Ovary (tissue), 7 donors: ENCODE measurements at regions not wholly inside any gene's neighbourhood (a gene's known extent, or its start where the extent isn't known, plus 50 kb on each side); places are given as distances from the start of the nearest gene placed in this dataset.

Source experiments
- DNase-seq, 5 donors: peaks; one replicate each; pipeline ENCODE4 v3.0.0-alpha.2; 2019 to 2020
- H3K27ac ChIP-seq, 2 donors: fragments of 200-600 bp; one replicate each; pipeline versions ENCODE4 v1.5.1 to v1.8.0; 2019 to 2022
- H3K27me3 ChIP-seq: fragments of 200-600 bp; one replicate; pipeline ENCODE4 v1.8.0; 2022
- H3K36me3 ChIP-seq: fragments of 200-600 bp; sonication (generic); one replicate; pipeline ENCODE4 v1.5.1; 2019
- H3K4me1 ChIP-seq: one replicate; pipeline ENCODE4 v1.8.1; 2013; ENCODE audit warnings: mild to moderate bottlenecking, moderate library complexity; ENCODE audit not compliant: insufficient read depth
- H3K4me3 ChIP-seq: fragments of 200-600 bp; sonication (generic); one replicate; pipeline ENCODE4 v1.5.1; 2017
- H3K9me3 ChIP-seq, 2 donors: fragments of 200-600 bp in 1 of 2; sonication (generic) in 1 of 2; one replicate each; pipeline versions ENCODE4 v1.5.1 to v1.8.1; 2013 to 2019; ENCODE audit warnings: mild to moderate bottlenecking in 1 of 2, moderate library complexity in 1 of 2
- EP300 ChIP-seq: sonication (generic); formaldehyde crosslinking; IDR thresholded peaks from one replicate; pipeline ENCODE4 v1.6.1; 2017; ENCODE audit warnings: antibody characterized with exemption
- POLR2A ChIP-seq: fragments of 450-650 bp; IDR thresholded peaks from one replicate; pipeline ENCODE4 v1.6.1; 2017; ENCODE audit warnings: antibody characterized with exemption, mild to moderate bottlenecking, moderate library complexity
- WGBS, 3 donors: extraction: QIAGEN DNeasy Blood & Tissue Kit in 1 of 3; methylation state at CpG; one replicate each; pipeline versions ENCODE4 v1.1.5 to v1.1.7; 2013 to 2017; 5-methylcytosine and 5-hydroxymethylcytosine counted together
- intact Hi-C, 4 donors: fragments of 100-400 bp; cut with DNase I; formaldehyde crosslinking; loops; one replicate each; pipeline versions ENCODE4 v1.11.0 to v1.15.1; 2022 to 2023
- TF ChIP-seq, protein P1 (sequence below), 3 donors: fragments of 450-650 bp in 2 of 3; fragments of 200-600 bp in 1 of 3; IDR thresholded peaks; one replicate each; pipeline versions ENCODE4 v1.5.1 to v1.8.0; 2016 to 2022; ENCODE audit warnings: antibody characterized with exemption in 3 of 3, mild to moderate bottlenecking in 1 of 3
- donor health status: DM: no; HTN: no; CAD: no; lungs with moderate emphysema.
- donor health status: DM: no; HTN: no; CAD: no.
- donor health status: Bipolar disorder and iron deficiency.
- donor health status: DM: no; HTN: no; CAD: no.
- donor health status: DM: yes; HTN: yes; CAD: no.

DNA sequence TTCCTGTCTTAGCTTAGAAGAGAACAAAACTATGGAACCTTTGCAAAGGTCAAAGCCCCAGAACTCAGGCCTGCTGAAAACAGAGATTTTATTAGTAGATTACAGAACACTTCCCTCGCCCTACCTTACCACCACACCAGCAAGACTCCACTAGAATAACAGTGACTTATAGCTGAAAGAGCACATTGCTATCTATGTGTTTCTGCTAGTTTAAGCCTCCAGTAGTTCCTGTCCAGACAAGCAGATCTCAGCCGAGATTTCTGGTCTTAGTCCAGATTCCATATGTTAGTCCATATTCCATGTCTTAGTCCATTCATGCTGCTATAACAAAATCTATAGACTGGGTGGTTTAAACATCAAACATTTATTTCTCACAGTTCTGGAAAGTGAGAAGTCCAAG is 412.3 kb upstream of the ID4 start:
- no peaks in the 10 kb centered on the region for H3K9me3 ChIP-seq
- WGBS, 3 donors: 50 to 73% (median 64%) methylated on average over 2 of the region's 2 CpGs
- intact Hi-C loops: no loop called here
- no peaks in the 10 kb centered on the region for H3K36me3 ChIP-seq
- H3K4me1 ChIP-seq: no peaks in the 10 kb centered on the region
- DNase-seq: no peak
- no peaks in the 10 kb centered on the region for H3K27me3 ChIP-seq
- no peak for TF ChIP-seq POLR2A
- TF ChIP-seq EP300: no peak
- TF ChIP-seq, protein P1, sequence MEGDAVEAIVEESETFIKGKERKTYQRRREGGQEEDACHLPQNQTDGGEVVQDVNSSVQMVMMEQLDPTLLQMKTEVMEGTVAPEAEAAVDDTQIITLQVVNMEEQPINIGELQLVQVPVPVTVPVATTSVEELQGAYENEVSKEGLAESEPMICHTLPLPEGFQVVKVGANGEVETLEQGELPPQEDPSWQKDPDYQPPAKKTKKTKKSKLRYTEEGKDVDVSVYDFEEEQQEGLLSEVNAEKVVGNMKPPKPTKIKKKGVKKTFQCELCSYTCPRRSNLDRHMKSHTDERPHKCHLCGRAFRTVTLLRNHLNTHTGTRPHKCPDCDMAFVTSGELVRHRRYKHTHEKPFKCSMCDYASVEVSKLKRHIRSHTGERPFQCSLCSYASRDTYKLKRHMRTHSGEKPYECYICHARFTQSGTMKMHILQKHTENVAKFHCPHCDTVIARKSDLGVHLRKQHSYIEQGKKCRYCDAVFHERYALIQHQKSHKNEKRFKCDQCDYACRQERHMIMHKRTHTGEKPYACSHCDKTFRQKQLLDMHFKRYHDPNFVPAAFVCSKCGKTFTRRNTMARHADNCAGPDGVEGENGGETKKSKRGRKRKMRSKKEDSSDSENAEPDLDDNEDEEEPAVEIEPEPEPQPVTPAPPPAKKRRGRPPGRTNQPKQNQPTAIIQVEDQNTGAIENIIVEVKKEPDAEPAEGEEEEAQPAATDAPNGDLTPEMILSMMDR (IDR thresholded peaks at IDR 0.05): no peak
- no peak overlapping the region for H3K27ac ChIP-seq
- H3K4me3 ChIP-seq: no peak overlapping the region

DNA sequence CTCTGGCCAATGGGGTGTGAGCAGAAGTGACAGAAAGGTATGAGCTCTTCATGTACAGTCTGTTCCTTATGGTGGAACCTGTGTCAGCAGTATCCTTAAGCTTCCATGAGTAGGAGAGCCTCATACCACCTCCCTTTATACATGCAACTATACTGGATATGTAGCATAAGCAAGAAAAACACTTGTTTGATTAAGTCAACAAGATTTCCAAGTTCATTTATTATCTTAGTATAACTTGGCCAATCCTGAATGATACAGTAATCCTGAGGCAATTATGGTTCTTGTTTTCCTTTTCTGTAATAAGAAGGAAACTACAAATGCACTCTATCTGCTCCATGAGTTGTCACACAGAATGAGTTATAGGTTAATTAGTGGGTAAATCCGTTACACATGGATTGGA is 409.6 kb upstream of the ID4 start:
- Histone ChIP-seq H3K4me3 (no peak overlapping the region), H3K4me1 (no peaks in the 10 kb centered on the region), H3K27me3 (no peaks in the 10 kb centered on the region), H3K9me3 (no peaks in the 10 kb centered on the region), H3K36me3 (no peaks in the 10 kb centered on the region), H3K27ac (no peak overlapping the region)
- 40 to 57% (median 47%) methylated on average over 1 of the region's 1 CpG for WGBS, 3 donors
- intact Hi-C loops: no loop called here
- TF ChIP-seq, protein P1 (IDR thresholded peaks at IDR 0.05): no peak
- TF ChIP-seq EP300 (no peak), POLR2A (no peak)
- DNase-seq: no peak

DNA sequence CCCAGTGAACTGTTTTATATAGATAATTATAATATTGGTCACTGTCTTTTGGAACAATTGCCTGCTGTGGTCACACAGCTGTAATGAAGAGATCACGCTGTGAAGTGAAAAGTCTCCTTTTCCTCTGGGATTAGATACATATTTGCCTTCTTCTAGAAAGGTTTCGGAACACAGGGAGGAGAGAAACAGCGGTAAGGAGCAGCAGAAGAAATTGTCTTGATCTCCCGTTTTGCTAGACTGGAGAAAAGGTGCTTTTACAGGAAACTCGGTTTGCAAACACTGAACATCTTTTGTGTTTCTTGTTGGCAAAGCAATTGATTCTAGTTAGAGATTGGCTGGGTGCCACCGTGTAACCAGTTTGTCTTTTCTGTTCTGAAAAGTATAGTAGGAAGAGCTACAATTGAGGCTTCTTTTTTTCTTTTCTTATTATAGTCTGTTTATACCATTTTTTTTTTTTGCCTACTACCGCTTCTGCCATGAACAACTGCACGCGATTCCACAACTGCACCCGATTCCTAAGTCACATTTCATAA is 404.1 kb upstream of the ID4 start:
- Histone ChIP-seq H3K27ac (no peak overlapping the region), H3K36me3 (no peaks in the 10 kb centered on the region), H3K27me3 (no peaks in the 10 kb centered on the region), H3K4me3 (no peak overlapping the region), H3K9me3 (no peaks in the 10 kb centered on the region), H3K4me1 (no peaks in the 10 kb centered on the region)
- intact Hi-C loops: no loop called here
- WGBS, 3 donors: 62 to 68% (median 66%) methylated on average over 10 of the region's 10 CpGs
- DNase-seq: no peak
- TF ChIP-seq, protein P1 (IDR thresholded peaks at IDR 0.05): no peak
- TF ChIP-seq EP300: no peak
- TF ChIP-seq POLR2A: no peak

GRCh38 chr6:19434065-19434464 is 403.1 kb upstream of the ID4 start:
- H3K27ac ChIP-seq: no peak overlapping the region
- 94 to 97% (median 95%) methylated on average over 2 of the region's 2 CpGs for WGBS, 3 donors
- no peaks in the 10 kb centered on the region for H3K4me1 ChIP-seq
- DNase-seq: no peak
- TF ChIP-seq, protein P1 (IDR thresholded peaks at IDR 0.05): no peak
- TF ChIP-seq EP300: no peak
- no peak for TF ChIP-seq POLR2A
- H3K27me3 ChIP-seq: no peaks in the 10 kb centered on the region
- no peaks in the 10 kb centered on the region for H3K9me3 ChIP-seq
- no peak overlapping the region for H3K4me3 ChIP-seq
- H3K36me3 ChIP-seq: no peaks in the 10 kb centered on the region
- intact Hi-C loops: no loop called here
